HL-60 (cell line): ENCODE measurements at regions not wholly inside any gene's neighbourhood (a gene's known extent, or its start where the extent isn't known, plus 50 kb on each side); places are given as distances from the start of the nearest gene placed in this dataset.

Source experiments
- GABPA ChIP-seq: IDR thresholded peaks from 2 replicates; pipeline ENCODE4 v1.6.1; 2012; ENCODE audit warnings: low read depth
- POLR2AphosphoS5 ChIP-seq: IDR thresholded peaks from 2 replicates; pipeline ENCODE4 v1.6.1; 2012; ENCODE audit warnings: low read depth
- SPI1 ChIP-seq: IDR thresholded peaks from 2 replicates; pipeline ENCODE4 v1.6.1; 2012; ENCODE audit warnings: low read depth, mild to moderate bottlenecking, borderline replicate concordance
- TF ChIP-seq, protein P1 (sequence below): IDR thresholded peaks from one replicate; pipeline ENCODE4 v1.5.1; 2011; ENCODE audit warnings: low read length, control low read depth, inconsistent platforms; ENCODE audit not compliant: insufficient read depth
- TF ChIP-seq, protein P2 (sequence below): IDR thresholded peaks from 2 replicates; pipeline ENCODE4 v1.6.1; 2012; ENCODE audit warnings: low read depth; ENCODE audit not compliant: insufficient replicate concordance

DNA sequence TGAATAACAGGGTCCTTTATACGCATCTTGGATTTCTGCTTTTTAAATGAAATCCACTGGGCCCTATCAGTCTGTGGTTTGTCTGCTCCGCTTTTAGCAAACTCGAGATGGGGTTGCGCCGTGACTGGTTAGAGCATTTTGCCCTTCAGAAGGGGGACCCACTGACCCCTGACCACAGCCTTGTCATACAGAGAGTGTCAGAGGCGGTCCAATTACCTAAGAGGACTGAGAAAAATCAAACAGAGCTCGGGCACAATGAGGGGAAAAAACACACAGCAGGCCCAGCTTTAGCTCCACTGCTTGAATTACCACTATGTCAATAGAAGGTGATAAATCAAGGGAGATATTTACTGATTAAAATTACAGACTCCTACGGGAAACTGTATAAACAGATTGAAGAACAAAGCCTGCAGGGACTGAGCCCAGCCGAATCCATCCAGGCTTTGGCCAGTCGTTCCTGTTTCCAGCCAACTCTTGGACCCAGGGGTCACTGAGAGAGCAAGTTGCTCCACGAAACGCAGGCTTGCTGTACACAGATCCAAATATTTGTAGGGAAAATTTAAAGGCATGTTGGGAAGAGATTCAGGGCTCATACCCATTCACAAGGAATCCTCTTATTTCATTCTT is 131.9 kb upstream of the ZFHX3 start:
- TF ChIP-seq, protein P1, sequence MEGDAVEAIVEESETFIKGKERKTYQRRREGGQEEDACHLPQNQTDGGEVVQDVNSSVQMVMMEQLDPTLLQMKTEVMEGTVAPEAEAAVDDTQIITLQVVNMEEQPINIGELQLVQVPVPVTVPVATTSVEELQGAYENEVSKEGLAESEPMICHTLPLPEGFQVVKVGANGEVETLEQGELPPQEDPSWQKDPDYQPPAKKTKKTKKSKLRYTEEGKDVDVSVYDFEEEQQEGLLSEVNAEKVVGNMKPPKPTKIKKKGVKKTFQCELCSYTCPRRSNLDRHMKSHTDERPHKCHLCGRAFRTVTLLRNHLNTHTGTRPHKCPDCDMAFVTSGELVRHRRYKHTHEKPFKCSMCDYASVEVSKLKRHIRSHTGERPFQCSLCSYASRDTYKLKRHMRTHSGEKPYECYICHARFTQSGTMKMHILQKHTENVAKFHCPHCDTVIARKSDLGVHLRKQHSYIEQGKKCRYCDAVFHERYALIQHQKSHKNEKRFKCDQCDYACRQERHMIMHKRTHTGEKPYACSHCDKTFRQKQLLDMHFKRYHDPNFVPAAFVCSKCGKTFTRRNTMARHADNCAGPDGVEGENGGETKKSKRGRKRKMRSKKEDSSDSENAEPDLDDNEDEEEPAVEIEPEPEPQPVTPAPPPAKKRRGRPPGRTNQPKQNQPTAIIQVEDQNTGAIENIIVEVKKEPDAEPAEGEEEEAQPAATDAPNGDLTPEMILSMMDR: no peak
- TF ChIP-seq, protein P2, sequence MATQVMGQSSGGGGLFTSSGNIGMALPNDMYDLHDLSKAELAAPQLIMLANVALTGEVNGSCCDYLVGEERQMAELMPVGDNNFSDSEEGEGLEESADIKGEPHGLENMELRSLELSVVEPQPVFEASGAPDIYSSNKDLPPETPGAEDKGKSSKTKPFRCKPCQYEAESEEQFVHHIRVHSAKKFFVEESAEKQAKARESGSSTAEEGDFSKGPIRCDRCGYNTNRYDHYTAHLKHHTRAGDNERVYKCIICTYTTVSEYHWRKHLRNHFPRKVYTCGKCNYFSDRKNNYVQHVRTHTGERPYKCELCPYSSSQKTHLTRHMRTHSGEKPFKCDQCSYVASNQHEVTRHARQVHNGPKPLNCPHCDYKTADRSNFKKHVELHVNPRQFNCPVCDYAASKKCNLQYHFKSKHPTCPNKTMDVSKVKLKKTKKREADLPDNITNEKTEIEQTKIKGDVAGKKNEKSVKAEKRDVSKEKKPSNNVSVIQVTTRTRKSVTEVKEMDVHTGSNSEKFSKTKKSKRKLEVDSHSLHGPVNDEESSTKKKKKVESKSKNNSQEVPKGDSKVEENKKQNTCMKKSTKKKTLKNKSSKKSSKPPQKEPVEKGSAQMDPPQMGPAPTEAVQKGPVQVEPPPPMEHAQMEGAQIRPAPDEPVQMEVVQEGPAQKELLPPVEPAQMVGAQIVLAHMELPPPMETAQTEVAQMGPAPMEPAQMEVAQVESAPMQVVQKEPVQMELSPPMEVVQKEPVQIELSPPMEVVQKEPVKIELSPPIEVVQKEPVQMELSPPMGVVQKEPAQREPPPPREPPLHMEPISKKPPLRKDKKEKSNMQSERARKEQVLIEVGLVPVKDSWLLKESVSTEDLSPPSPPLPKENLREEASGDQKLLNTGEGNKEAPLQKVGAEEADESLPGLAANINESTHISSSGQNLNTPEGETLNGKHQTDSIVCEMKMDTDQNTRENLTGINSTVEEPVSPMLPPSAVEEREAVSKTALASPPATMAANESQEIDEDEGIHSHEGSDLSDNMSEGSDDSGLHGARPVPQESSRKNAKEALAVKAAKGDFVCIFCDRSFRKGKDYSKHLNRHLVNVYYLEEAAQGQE: no peak
- TF ChIP-seq POLR2AphosphoS5: no peak
- no peak for TF ChIP-seq GABPA
- no peak for TF ChIP-seq SPI1
